IgD-negative memory B cell (primary cell): ENCODE measurements at regions not wholly inside any gene's neighbourhood (a gene's known extent, or its start where the extent isn't known, plus 50 kb on each side); places are given as distances from the start of the nearest gene placed in this dataset.
"Not testable (repeated sequence)": the region's sequence is repeated elsewhere in the genome, so short reads cannot be mapped to it uniquely, and the experiment has no call there.

Experiments
- H3K27ac Mint-ChIP-seq, 3 donors: one replicate each; pipeline ENCODE4 v1.8.0; 2020 to 2022; ENCODE audit warnings: mild to moderate bottlenecking in 3 of 3, mixed read lengths in 3 of 3, moderate library complexity in 1 of 3
- H3K27me3 Mint-ChIP-seq: one replicate; pipeline ENCODE4 v1.8.0; 2021; ENCODE audit warnings: mixed read lengths
- H3K36me3 Mint-ChIP-seq: one replicate; pipeline ENCODE4 v1.8.0; 2020; ENCODE audit warnings: mild to moderate bottlenecking, mixed read lengths
- H3K4me1 Mint-ChIP-seq, 3 donors: one replicate each; pipeline ENCODE4 v1.8.0; 2020 to 2022; ENCODE audit warnings: mixed read lengths in 3 of 3, mild to moderate bottlenecking in 1 of 3
- H3K4me3 Mint-ChIP-seq, 4 donors: one replicate each; pipeline ENCODE4 v1.8.0; 2020 to 2022; ENCODE audit warnings: mild to moderate bottlenecking in 4 of 4, mixed read lengths in 4 of 4, moderate library complexity in 3 of 4
- H3K9me3 Mint-ChIP-seq, 3 donors: one replicate each; pipeline ENCODE4 v1.8.0; 2020 to 2021; ENCODE audit warnings: mixed read lengths in 3 of 3, mild to moderate bottlenecking in 1 of 3

- no peaks in the 10 kb centered on the region for H3K36me3 Mint-ChIP-seq
- H3K9me3 Mint-ChIP-seq = peaks cover 0 to 5% (median 2%) of the 10 kb centered on the region in 3 donors
- H3K4me3 Mint-ChIP-seq = no peak overlapping the region
- no peaks in the 10 kb centered on the region for H3K4me1 Mint-ChIP-seq
- peaks cover 5% of the 10 kb centered on the region for H3K27me3 Mint-ChIP-seq
- no peak overlapping the region for H3K27ac Mint-ChIP-seq
Observed at GRCh38 chr12:131466932-131467331, 244.0 kb upstream of the SFSWAP start.

GRCh38 chr12:131468206-131468605, 242.7 kb upstream of the SFSWAP start:
- Mint-ChIP-seq H3K4me3 (no peak overlapping the region), H3K36me3 (no peaks in the 10 kb centered on the region), H3K9me3 (peaks cover 0 to 2% (median 0%) of the 10 kb centered on the region in 3 donors), H3K27me3 (peaks cover 8% of the 10 kb centered on the region), H3K4me1 (no peaks in the 10 kb centered on the region), H3K27ac (no peak overlapping the region)

GRCh38 chr12:131469945-131470344, 240.9 kb upstream of the SFSWAP start:
- not testable (repeated sequence) for H3K27ac Mint-ChIP-seq, H3K9me3 Mint-ChIP-seq, H3K36me3 Mint-ChIP-seq, H3K4me1 Mint-ChIP-seq, H3K4me3 Mint-ChIP-seq, H3K27me3 Mint-ChIP-seq

GRCh38 chr12:131471271-131471905, 239.5 kb upstream of the SFSWAP start:
- peaks cover 0 to 2% (median 0%) of the 10 kb centered on the region in 3 donors for H3K9me3 Mint-ChIP-seq
- H3K36me3 Mint-ChIP-seq = no peaks in the 10 kb centered on the region
- H3K4me1 Mint-ChIP-seq = no peaks in the 10 kb centered on the region
- H3K27ac Mint-ChIP-seq = peak overlapping the region in 1 of 3 donors; percentile 50
- no peak overlapping the region for H3K4me3 Mint-ChIP-seq
- H3K27me3 Mint-ChIP-seq = peaks cover 8% of the 10 kb centered on the region

- Mint-ChIP-seq H3K27me3 (peaks cover 8% of the 10 kb centered on the region), H3K9me3 (peaks cover 0 to 1% (median 0%) of the 10 kb centered on the region in 3 donors), H3K27ac (no peak overlapping the region), H3K36me3 (no peaks in the 10 kb centered on the region), H3K4me1 (no peaks in the 10 kb centered on the region), H3K4me3 (no peak overlapping the region)
Observed at GRCh38 chr12:131471946-131472732, 238.8 kb upstream of the SFSWAP start.

- Mint-ChIP-seq H3K4me3 (no peak overlapping the region), H3K36me3 (no peaks in the 10 kb centered on the region), H3K9me3 (no peaks in the 10 kb centered on the region)
Observed at GRCh38 chr12:131473261-131473660, 237.6 kb upstream of the SFSWAP start.

GRCh38 chr12:131473741-131474709, 236.9 kb upstream of the SFSWAP start:
- Mint-ChIP-seq H3K4me3 (no peak overlapping the region), H3K27ac (no peak overlapping the region), H3K36me3 (no peaks in the 10 kb centered on the region), H3K27me3 (peaks cover 8% of the 10 kb centered on the region), H3K9me3 (peaks cover 0 to 2% (median 2%) of the 10 kb centered on the region in 3 donors), H3K4me1 (no peaks in the 10 kb centered on the region)

More at GRCh38 chr12:131473261-131473660, 237.6 kb upstream of the SFSWAP start:
- Mint-ChIP-seq H3K27me3 (peaks cover 8% of the 10 kb centered on the region), H3K4me1 (no peaks in the 10 kb centered on the region), H3K27ac (no peak overlapping the region)

- H3K36me3 Mint-ChIP-seq, H3K9me3 Mint-ChIP-seq, H3K4me1 Mint-ChIP-seq: not testable (repeated sequence)
Observed at GRCh38 chr12:131475012-131475411, 235.9 kb upstream of the SFSWAP start.

GRCh38 chr12:131477613-131478012, 233.3 kb upstream of the SFSWAP start:
- H3K4me1 Mint-ChIP-seq = no peaks in the 10 kb centered on the region

More at GRCh38 chr12:131475012-131475411, 235.9 kb upstream of the SFSWAP start:
- peaks cover 10% of the 10 kb centered on the region for H3K27me3 Mint-ChIP-seq
- not testable (repeated sequence) for H3K4me3 Mint-ChIP-seq, H3K27ac Mint-ChIP-seq

GRCh38 chr12:131478468-131478867, 232.4 kb upstream of the SFSWAP start:
- Mint-ChIP-seq H3K4me1 (no peaks in the 10 kb centered on the region), H3K27me3 (peaks cover 8% of the 10 kb centered on the region), H3K36me3 (no peaks in the 10 kb centered on the region), H3K9me3 (peaks cover 0 to 2% (median 2%) of the 10 kb centered on the region in 3 donors), H3K4me3 (no peak overlapping the region), H3K27ac (no peak overlapping the region)

More at GRCh38 chr12:131477613-131478012, 233.3 kb upstream of the SFSWAP start:
- Mint-ChIP-seq H3K4me3 (no peak overlapping the region), H3K36me3 (no peaks in the 10 kb centered on the region), H3K9me3 (peaks cover 0 to 2% (median 2%) of the 10 kb centered on the region in 3 donors), H3K27ac (no peak overlapping the region), H3K27me3 (peaks cover 8% of the 10 kb centered on the region)

GRCh38 chr12:131482199-131482598, 228.7 kb upstream of the SFSWAP start:
- H3K36me3 Mint-ChIP-seq = no peaks in the 10 kb centered on the region
- H3K9me3 Mint-ChIP-seq = peaks cover 0 to 2% (median 2%) of the 10 kb centered on the region in 3 donors
- no peak overlapping the region for H3K4me3 Mint-ChIP-seq
- peaks cover 0 to 3% (median 0%) of the 10 kb centered on the region in 3 donors for H3K4me1 Mint-ChIP-seq
- no peak overlapping the region for H3K27ac Mint-ChIP-seq
- peaks cover 8% of the 10 kb centered on the region for H3K27me3 Mint-ChIP-seq

- Mint-ChIP-seq H3K4me1 (peaks cover 0 to 3% (median 0%) of the 10 kb centered on the region in 3 donors), H3K9me3 (peaks cover 0 to 2% (median 2%) of the 10 kb centered on the region in 3 donors), H3K36me3 (no peaks in the 10 kb centered on the region), H3K27ac (no peak overlapping the region), H3K27me3 (peaks cover 8% of the 10 kb centered on the region), H3K4me3 (no peak overlapping the region)
Observed at GRCh38 chr12:131482686-131483085, 228.2 kb upstream of the SFSWAP start.

GRCh38 chr12:131486451-131487230, 224.2 kb upstream of the SFSWAP start:
- H3K27ac Mint-ChIP-seq = no peak overlapping the region
- peaks cover 4% of the 10 kb centered on the region for H3K27me3 Mint-ChIP-seq
- H3K36me3 Mint-ChIP-seq = no peaks in the 10 kb centered on the region
- no peaks in the 10 kb centered on the region for H3K9me3 Mint-ChIP-seq
- no peak overlapping the region for H3K4me3 Mint-ChIP-seq
- H3K4me1 Mint-ChIP-seq = peaks cover 0 to 3% (median 0%) of the 10 kb centered on the region in 3 donors
